ENCODE measurements at regions not wholly inside any gene's neighbourhood (a gene's known extent, or its start where the extent isn't known, plus 50 kb on each side); places are given as distances from the start of the nearest gene placed in this dataset.

DNA sequence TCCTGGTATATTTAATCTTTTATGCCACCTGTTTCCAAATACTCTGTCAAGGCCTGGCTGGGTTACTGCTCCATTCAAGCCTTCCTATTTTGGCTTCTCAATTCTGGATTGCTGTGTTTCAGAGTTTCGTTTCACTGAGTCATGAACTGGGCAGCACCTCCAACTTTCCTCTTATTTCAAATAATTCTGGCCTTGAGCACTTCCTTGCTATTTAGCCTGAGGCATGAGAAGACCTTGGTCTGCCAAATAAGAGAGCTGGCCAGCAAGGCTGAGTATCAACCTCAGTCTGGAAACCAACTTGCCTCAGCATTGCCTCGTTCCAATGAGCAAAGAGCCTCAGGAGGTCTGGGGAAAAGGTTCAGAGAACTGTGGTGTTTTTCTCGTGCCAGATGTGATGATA lies 66.6 kb downstream of the TNFAIP3 start (continued):
- TF ChIP-seq, protein P1, sequence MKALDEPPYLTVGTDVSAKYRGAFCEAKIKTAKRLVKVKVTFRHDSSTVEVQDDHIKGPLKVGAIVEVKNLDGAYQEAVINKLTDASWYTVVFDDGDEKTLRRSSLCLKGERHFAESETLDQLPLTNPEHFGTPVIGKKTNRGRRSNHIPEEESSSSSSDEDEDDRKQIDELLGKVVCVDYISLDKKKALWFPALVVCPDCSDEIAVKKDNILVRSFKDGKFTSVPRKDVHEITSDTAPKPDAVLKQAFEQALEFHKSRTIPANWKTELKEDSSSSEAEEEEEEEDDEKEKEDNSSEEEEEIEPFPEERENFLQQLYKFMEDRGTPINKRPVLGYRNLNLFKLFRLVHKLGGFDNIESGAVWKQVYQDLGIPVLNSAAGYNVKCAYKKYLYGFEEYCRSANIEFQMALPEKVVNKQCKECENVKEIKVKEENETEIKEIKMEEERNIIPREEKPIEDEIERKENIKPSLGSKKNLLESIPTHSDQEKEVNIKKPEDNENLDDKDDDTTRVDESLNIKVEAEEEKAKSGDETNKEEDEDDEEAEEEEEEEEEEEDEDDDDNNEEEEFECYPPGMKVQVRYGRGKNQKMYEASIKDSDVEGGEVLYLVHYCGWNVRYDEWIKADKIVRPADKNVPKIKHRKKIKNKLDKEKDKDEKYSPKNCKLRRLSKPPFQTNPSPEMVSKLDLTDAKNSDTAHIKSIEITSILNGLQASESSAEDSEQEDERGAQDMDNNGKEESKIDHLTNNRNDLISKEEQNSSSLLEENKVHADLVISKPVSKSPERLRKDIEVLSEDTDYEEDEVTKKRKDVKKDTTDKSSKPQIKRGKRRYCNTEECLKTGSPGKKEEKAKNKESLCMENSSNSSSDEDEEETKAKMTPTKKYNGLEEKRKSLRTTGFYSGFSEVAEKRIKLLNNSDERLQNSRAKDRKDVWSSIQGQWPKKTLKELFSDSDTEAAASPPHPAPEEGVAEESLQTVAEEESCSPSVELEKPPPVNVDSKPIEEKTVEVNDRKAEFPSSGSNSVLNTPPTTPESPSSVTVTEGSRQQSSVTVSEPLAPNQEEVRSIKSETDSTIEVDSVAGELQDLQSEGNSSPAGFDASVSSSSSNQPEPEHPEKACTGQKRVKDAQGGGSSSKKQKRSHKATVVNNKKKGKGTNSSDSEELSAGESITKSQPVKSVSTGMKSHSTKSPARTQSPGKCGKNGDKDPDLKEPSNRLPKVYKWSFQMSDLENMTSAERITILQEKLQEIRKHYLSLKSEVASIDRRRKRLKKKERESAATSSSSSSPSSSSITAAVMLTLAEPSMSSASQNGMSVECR (CRISPR knock-in tag; IDR thresholded peaks at IDR 0.05), result no peak
- TF ChIP-seq, protein P2, sequence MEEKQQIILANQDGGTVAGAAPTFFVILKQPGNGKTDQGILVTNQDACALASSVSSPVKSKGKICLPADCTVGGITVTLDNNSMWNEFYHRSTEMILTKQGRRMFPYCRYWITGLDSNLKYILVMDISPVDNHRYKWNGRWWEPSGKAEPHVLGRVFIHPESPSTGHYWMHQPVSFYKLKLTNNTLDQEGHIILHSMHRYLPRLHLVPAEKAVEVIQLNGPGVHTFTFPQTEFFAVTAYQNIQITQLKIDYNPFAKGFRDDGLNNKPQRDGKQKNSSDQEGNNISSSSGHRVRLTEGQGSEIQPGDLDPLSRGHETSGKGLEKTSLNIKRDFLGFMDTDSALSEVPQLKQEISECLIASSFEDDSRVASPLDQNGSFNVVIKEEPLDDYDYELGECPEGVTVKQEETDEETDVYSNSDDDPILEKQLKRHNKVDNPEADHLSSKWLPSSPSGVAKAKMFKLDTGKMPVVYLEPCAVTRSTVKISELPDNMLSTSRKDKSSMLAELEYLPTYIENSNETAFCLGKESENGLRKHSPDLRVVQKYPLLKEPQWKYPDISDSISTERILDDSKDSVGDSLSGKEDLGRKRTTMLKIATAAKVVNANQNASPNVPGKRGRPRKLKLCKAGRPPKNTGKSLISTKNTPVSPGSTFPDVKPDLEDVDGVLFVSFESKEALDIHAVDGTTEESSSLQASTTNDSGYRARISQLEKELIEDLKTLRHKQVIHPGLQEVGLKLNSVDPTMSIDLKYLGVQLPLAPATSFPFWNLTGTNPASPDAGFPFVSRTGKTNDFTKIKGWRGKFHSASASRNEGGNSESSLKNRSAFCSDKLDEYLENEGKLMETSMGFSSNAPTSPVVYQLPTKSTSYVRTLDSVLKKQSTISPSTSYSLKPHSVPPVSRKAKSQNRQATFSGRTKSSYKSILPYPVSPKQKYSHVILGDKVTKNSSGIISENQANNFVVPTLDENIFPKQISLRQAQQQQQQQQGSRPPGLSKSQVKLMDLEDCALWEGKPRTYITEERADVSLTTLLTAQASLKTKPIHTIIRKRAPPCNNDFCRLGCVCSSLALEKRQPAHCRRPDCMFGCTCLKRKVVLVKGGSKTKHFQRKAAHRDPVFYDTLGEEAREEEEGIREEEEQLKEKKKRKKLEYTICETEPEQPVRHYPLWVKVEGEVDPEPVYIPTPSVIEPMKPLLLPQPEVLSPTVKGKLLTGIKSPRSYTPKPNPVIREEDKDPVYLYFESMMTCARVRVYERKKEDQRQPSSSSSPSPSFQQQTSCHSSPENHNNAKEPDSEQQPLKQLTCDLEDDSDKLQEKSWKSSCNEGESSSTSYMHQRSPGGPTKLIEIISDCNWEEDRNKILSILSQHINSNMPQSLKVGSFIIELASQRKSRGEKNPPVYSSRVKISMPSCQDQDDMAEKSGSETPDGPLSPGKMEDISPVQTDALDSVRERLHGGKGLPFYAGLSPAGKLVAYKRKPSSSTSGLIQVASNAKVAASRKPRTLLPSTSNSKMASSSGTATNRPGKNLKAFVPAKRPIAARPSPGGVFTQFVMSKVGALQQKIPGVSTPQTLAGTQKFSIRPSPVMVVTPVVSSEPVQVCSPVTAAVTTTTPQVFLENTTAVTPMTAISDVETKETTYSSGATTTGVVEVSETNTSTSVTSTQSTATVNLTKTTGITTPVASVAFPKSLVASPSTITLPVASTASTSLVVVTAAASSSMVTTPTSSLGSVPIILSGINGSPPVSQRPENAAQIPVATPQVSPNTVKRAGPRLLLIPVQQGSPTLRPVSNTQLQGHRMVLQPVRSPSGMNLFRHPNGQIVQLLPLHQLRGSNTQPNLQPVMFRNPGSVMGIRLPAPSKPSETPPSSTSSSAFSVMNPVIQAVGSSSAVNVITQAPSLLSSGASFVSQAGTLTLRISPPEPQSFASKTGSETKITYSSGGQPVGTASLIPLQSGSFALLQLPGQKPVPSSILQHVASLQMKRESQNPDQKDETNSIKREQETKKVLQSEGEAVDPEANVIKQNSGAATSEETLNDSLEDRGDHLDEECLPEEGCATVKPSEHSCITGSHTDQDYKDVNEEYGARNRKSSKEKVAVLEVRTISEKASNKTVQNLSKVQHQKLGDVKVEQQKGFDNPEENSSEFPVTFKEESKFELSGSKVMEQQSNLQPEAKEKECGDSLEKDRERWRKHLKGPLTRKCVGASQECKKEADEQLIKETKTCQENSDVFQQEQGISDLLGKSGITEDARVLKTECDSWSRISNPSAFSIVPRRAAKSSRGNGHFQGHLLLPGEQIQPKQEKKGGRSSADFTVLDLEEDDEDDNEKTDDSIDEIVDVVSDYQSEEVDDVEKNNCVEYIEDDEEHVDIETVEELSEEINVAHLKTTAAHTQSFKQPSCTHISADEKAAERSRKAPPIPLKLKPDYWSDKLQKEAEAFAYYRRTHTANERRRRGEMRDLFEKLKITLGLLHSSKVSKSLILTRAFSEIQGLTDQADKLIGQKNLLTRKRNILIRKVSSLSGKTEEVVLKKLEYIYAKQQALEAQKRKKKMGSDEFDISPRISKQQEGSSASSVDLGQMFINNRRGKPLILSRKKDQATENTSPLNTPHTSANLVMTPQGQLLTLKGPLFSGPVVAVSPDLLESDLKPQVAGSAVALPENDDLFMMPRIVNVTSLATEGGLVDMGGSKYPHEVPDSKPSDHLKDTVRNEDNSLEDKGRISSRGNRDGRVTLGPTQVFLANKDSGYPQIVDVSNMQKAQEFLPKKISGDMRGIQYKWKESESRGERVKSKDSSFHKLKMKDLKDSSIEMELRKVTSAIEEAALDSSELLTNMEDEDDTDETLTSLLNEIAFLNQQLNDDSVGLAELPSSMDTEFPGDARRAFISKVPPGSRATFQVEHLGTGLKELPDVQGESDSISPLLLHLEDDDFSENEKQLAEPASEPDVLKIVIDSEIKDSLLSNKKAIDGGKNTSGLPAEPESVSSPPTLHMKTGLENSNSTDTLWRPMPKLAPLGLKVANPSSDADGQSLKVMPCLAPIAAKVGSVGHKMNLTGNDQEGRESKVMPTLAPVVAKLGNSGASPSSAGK (IDR thresholded peaks at IDR 0.05), result peak; percentile 48
- TF ChIP-seq CXXC5 (CRISPR knock-in tag; IDR thresholded peaks at IDR 0.05) (0 out of 2 replicates have a peak, but pooled peaks have one; percentile 25), DMBX1 (CRISPR knock-in tag; IDR thresholded peaks at IDR 0.05; ENCODE audit: borderline replicate concordance) (0 out of 2 replicates have a peak, but pooled peaks have one; percentile 43), ZNF347 (CRISPR knock-in tag; IDR thresholded peaks at IDR 0.05; ENCODE audit: low read depth) (no peak)
- TF ChIP-seq, protein P3, sequence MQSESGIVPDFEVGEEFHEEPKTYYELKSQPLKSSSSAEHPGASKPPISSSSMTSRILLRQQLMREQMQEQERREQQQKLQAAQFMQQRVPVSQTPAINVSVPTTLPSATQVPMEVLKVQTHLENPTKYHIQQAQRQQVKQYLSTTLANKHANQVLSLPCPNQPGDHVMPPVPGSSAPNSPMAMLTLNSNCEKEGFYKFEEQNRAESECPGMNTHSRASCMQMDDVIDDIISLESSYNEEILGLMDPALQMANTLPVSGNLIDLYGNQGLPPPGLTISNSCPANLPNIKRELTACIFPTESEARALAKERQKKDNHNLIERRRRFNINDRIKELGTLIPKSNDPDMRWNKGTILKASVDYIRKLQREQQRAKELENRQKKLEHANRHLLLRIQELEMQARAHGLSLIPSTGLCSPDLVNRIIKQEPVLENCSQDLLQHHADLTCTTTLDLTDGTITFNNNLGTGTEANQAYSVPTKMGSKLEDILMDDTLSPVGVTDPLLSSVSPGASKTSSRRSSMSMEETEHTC (IDR thresholded peaks at IDR 0.05), result no peak
- TF ChIP-seq, protein P4, sequence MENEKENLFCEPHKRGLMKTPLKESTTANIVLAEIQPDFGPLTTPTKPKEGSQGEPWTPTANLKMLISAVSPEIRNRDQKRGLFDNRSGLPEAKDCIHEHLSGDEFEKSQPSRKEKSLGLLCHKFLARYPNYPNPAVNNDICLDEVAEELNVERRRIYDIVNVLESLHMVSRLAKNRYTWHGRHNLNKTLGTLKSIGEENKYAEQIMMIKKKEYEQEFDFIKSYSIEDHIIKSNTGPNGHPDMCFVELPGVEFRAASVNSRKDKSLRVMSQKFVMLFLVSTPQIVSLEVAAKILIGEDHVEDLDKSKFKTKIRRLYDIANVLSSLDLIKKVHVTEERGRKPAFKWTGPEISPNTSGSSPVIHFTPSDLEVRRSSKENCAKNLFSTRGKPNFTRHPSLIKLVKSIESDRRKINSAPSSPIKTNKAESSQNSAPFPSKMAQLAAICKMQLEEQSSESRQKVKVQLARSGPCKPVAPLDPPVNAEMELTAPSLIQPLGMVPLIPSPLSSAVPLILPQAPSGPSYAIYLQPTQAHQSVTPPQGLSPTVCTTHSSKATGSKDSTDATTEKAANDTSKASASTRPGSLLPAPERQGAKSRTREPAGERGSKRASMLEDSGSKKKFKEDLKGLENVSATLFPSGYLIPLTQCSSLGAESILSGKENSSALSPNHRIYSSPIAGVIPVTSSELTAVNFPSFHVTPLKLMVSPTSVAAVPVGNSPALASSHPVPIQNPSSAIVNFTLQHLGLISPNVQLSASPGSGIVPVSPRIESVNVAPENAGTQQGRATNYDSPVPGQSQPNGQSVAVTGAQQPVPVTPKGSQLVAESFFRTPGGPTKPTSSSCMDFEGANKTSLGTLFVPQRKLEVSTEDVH (IDR thresholded peaks at IDR 0.05; ENCODE audit: low read depth, partially characterized antibody), result no peak

All from K562 (cell line).